SW 1271 (cell line): ENCODE measurements at regions not wholly inside any gene's neighbourhood (a gene's known extent, or its start where the extent isn't known, plus 50 kb on each side); places are given as distances from the start of the nearest gene placed in this dataset.

ENCODE experiments used
- DNase-seq, 2 experiments: peaks; one replicate each; lab custom pipeline; 2025; lab: John Stamatoyannopoulos, UW

DNA sequence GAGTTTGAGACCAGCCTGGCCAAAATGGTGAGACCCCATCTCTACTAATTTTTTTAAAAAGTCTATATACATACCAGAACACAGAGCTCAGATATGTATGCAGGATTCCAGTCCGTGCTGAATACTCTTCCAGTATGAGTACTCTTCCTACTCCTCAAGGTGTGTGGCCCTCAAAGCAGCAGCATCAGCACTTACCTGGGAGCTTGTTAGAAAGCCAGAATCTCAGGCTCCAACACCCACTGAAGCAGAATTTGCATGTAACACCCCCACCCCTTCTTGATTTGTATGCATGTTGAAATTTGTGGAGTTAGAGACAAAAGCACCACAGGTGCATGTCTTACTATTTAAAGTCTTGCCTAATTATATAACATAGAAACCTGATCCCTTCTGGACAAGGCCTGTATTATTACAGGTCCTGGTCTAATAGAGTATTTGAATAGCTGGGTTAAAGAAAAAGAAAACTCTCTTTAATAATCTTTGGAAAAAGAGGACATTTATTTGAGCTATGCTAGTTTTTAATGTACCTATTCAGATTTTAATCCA, 50.3 kb upstream of the NFE2L2 start:
- no peak for DNase-seq

GRCh38 chr2:177315364-177315763, 50.8 kb upstream of the NFE2L2 start:
- DNase-seq: no peak

- no peak for DNase-seq
These were observed 52.2 kb upstream of the NFE2L2 start for GRCh38 chr2:177316756-177317155.

DNA sequence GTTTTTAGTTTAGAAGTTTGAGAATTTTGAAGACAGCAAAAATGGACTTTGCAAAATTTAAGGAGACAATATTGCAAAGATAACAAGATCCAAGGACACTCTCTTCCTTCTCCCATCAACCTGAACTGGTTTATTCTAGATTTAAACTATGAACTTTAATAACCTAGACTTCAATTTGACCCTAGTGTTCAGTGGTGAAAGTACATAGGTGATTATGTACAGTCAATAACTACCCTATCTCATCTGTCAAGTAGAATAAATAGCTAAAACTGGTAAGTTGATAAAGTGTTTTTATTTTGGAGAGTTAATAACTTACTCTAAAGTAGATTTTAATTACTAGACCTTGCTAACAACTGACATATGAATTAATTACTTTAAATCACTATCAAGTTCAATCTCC, 52.9 kb upstream of the NFE2L2 start:
- no peak for DNase-seq

- no peak for DNase-seq
These were observed 53.3 kb upstream of the NFE2L2 start for GRCh38 chr2:177317857-177318256.

DNA sequence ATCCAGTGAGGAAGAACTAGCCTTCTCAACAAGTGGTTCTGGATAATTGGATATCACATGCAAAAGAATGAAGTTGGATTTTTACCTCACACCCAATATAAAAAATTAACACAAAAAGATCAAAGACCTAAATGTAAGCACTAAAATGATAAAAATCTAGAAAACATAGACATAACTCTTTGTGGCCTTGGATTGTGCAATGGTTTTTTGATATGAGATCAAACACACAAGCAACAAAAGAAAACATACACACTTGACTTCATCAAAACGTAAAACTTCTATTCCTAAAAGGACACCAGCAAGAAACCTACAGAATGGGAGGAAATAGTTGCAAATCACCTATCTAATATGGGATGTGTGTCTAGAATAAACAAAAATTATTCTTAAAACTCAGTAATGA, 54.1 kb upstream of the NFE2L2 start:
- no peak for DNase-seq

DNA sequence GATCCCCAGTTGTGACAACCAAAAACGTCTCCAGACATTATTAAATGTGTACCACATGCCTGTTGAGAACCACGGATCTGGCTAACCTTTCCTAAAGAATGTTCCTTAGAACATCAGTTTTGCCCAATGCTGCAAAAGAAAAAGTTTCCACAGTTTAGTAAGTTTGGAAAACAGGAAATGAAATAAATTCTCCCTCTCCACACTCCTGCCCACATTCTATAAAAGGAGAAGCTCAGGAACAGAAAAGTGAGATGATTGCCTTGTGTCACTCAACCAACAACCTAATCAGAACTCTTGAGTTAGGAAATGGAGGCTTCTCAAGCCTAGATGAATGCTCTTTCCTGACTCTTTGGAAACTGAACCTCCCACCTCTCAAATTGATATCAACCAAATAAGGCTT, 56.1 kb upstream of the NFE2L2 start:
- DNase-seq: no peak

GRCh38 chr2:177322801-177323261, 58.3 kb upstream of the NFE2L2 start:
- DNase-seq: no peak

GRCh38 chr2:177324797-177325196, 60.3 kb upstream of the NFE2L2 start:
- DNase-seq: no peak

DNA sequence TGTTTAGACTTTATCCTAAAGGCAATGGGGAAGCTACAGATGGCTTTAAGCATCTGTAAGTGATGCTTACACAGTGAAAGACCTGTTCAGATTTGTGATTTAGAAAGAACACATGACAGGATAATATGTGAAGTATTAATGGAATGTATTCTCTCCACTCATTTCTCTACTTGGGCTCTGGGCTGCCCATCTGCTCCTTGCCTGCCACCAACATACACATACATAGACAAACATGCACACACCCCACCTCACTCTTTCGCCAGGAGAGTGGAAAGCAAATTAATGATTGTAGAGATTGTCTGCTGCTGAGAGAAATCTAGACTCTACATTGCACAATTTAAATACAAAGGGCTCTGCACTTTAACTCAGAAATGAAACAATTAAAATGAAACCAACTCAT, 61.0 kb upstream of the NFE2L2 start:
- no peak for DNase-seq

GRCh38 chr2:177326005-177326404, 61.5 kb upstream of the NFE2L2 start:
- no peak for DNase-seq

DNA sequence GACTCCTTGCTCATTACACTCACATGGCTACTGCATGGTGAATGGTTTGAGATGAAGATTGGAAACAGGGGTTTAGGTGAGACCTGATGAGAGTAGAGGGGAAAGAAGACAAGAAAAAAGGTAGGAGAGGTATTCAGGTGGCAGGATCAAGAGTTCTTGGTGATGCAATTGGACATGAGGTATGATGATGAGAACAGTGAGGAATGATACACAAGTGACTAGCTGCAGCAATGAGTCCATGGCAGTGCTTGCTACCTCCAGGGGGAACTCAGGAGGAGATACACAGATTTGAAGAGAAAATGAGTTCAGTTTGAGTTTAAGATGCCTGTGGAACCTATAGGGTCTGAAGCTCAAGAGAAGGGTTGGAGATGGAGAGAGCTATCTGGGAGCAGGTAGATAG, 62.1 kb upstream of the NFE2L2 start:
- no peak for DNase-seq

GRCh38 chr2:177327009-177327408, 62.5 kb upstream of the NFE2L2 start:
- no peak for DNase-seq

DNA sequence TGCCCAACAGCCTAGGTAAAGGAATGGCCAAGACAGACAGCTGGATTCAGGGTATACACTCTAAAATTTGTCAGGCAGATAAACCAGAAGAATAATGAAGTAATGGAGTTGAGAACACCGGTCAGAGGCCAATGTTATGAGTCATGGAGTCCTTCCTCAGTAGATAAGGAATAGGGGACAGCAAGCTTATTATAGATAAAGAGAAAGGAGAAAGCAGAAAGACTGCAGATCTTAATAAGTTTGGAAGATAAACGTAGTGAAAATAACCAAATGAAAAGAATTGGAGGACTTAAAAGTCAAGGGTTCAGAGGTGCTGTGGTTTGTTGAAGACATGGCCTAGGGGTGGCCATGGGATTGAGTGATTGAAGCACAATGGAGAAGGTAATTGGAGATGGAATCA, 63.5 kb upstream of the NFE2L2 start:
- peak in 1 of 2 experiments; percentile 22 for DNase-seq

GRCh38 chr2:177329064-177329463, 63.5 kb upstream of the AGPS start:
- DNase-seq: no peak

DNA sequence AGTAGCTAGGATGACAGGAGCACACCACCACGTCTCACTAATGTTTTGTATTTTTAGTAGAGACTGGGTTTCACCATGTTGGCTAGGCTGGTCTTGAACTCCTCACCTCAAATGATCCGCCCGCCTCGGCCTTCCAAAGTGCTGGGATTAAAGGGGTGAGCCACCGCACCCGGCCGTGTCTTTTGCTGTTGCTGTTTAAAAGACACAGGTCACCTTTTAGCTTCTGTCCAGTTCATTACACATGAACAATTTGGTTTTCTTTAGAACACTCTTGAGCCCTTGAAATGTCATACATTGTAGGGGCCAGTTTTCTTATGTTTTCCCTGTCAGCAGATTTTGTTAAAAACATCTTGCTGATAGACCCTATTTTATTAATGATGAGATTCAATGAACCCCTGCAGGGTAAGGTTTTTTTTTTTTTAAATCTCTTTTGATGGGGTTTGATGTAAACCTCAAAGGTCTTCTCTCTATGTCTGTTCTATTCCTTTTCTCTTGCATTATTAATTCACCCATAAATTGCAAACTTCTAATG, 61.0 kb upstream of the AGPS start:
- no peak for DNase-seq

GRCh38 chr2:177332026-177332991, 60.3 kb upstream of the AGPS start:
- DNase-seq: peak in 1 of 2 experiments; percentile 68

DNA sequence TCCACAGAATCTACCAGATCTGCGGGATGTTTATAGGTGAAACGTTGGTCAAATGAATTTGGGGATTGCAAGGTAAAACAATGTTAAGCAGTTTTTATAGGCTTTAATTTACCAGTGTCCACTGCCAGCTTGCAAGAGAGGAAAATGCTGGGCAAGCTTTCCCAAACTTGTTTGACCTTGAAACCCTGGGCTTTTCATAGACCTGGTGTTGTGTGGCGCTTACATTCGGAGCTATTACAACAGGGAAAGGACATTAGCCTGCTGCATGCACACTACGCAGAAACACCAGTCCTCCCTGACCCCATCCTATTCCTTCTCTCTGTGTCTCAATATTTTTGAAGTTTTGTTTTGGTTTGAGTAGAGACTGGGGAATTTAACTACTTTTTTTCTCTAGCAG, 59.6 kb upstream of the AGPS start:
- DNase-seq: no peak

- DNase-seq: peak in 1 of 2 experiments; percentile 73
These were observed 57.5 kb upstream of the AGPS start for GRCh38 chr2:177334940-177335543.

GRCh38 chr2:177335917-177336450, 56.6 kb upstream of the AGPS start:
- DNase-seq: no peak

DNA sequence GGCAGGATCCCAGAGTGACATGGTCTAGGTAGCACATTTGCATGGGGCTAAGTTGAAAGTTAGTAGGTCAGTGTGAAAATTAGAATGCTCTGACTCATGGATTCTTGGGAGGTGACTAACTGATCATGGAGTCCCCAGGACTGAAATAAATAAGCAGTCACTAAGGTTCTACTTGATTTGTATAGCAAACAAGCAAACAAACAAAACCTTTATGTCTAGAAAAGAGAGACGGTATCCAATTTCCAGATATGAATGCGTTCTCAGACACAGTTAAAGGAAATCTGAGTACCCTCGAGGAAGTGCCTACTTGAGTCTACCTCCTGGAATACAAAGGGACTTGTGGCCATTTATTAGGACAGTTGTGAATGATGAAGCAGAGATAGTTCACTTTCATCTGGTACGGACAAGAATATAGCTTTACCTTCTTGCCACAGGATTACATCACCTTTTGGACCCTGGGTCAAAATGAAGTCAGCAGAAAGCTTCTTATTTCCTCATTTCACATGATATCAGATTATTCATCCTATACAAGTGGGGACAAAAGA, 54.3 kb upstream of the AGPS start:
- peak; percentile 73 to 81 for DNase-seq

DNA sequence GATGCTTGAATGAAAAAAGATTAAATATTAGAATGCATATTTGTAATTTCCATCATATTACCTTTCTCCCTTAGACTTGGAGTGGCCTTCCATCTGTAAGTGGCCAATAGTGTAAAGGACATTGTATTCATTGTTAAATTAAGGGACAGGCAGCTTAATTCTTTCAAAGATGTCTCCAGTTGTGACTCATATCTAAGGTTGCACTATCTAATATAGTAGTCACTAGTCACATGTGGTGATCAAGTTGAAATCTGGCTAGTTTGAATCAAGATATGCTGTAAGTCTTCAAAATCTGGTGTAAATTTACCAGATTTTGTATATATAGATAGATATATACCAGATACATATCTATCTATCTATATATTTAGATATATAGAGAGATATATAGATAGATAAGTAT, 52.4 kb upstream of the AGPS start:
- DNase-seq: no peak
